GM12878 (cell line): ENCODE measurements at regions not wholly inside any gene's neighbourhood (a gene's known extent, or its start where the extent isn't known, plus 50 kb on each side); places are given as distances from the start of the nearest gene placed in this dataset.
"Not testable (repeated sequence)": the region's sequence is repeated elsewhere in the genome, so short reads cannot be mapped to it uniquely, and the experiment has no call there.

Experiments used
- ATAC-seq: fragments of 200-7000 bp; cut with Tn5 transposase; 3 replicates; pipeline ENCODE4 v1.9.1; 2020; ENCODE audit warnings: mild to moderate bottlenecking, moderate library complexity
- BruUV-seq: library from RNA; stranded (reverse); fragments of 400-500 nt; replicated peaks from 2 replicates; lab custom pipeline; 2021; lab: Mats Ljungman, UMichigan
- CTCF ChIA-PET: fragments of 300-600 bp; sonication (Branson Sonifier 250); formaldehyde crosslinking; extraction: SDS; loops from one replicate; lab custom pipeline; 2021; ENCODE audit warnings: inconsistent platforms; lab: Yijun Ruan, JAX
- POLR2A ChIA-PET: fragments of 350-600 bp; formaldehyde crosslinking; extraction: SDS; loops from one replicate; lab custom pipeline; 2021; ENCODE audit warnings: inconsistent platforms; lab: Charles Lee
- RAD21 ChIA-PET: fragments of 300-600 bp; sonication (Branson Sonifier 250); formaldehyde crosslinking; loops from one replicate; lab custom pipeline; 2023; ENCODE audit warnings: antibody characterized with exemption; ENCODE audit not compliant: unreplicated experiment; lab: Charles Lee
- SMC1A ChIA-PET: fragments of 300-600 bp; sonication (Branson Sonifier 250); formaldehyde crosslinking; loops from one replicate; lab custom pipeline; 2023; ENCODE audit not compliant: unreplicated experiment, uncharacterized antibody; lab: Charles Lee
- DNase-seq: peaks from one replicate; pipeline ENCODE4 v3.0.0-alpha.2; 2011; ENCODE audit warnings: low read depth, low spot score
- FAIRE-seq: peaks from 3 replicates; lab custom pipeline; 2011; peaks lifted over from hg19 to GRCh38; lab: Jason Lieb, UNC
- H2AFZ ChIP-seq: 2 replicates; pipeline ENCODE4 v1.6.0; 2011; ENCODE audit warnings: low read depth, low read length, control low read depth; ENCODE audit not compliant: control insufficient read depth
- H3K27ac ChIP-seq: 2 replicates; pipeline ENCODE4 v1.5.1; 2011; ENCODE audit warnings: control low read depth; ENCODE audit not compliant: control insufficient read depth, insufficient read depth
- H3K27me3 ChIP-seq, 2 experiments: replicated peaks in 1 of 2; 2 replicates each; pipeline versions ENCODE4 v1.6.0 to v1.6.1; 2011; ENCODE audit warnings: low read length in 1 of 2; ENCODE audit not compliant: control insufficient read depth in 2 of 2, insufficient read depth in 2 of 2
- H3K36me3 ChIP-seq, 2 experiments: 2 replicates each; pipeline ENCODE4 v1.5.1; 2011; ENCODE audit warnings: low read length in 1 of 2; ENCODE audit not compliant: control insufficient read depth in 2 of 2, insufficient read depth in 2 of 2
- H3K4me1 ChIP-seq: 2 replicates; pipeline ENCODE4 v1.6.1; 2011; ENCODE audit warnings: mild to moderate bottlenecking, low read length, moderate library complexity, mixed read lengths; ENCODE audit not compliant: control insufficient read depth, insufficient read depth
- H3K4me2 ChIP-seq: 2 replicates; pipeline ENCODE4 v1.6.0; 2011; ENCODE audit warnings: control low read depth; ENCODE audit not compliant: control insufficient read depth, insufficient read depth
- H3K4me3 ChIP-seq: fragments of 200-600 bp; sonication (generic); 2 replicates; pipeline ENCODE4 v1.5.1; 2016
- H3K79me2 ChIP-seq: 2 replicates; pipeline ENCODE4 v1.6.0; 2011; ENCODE audit warnings: low read length; ENCODE audit not compliant: control insufficient read depth, insufficient read depth
- H3K9ac ChIP-seq: 2 replicates; pipeline ENCODE4 v1.8.0; 2011; ENCODE audit warnings: low read length, control low read depth, mixed read lengths; ENCODE audit not compliant: control insufficient read depth, insufficient read depth
- H3K9me3 ChIP-seq: replicated peaks from 3 replicates; pipeline ENCODE4 v1.5.1; 2011; ENCODE audit warnings: mild to moderate bottlenecking, low read length; ENCODE audit not compliant: control insufficient read depth, insufficient read depth
- H4K20me1 ChIP-seq: 2 replicates; pipeline ENCODE4 v1.6.0; 2011; ENCODE audit not compliant: control insufficient read depth, insufficient read depth
- ATF7 ChIP-seq: fragments of 450-650 bp; IDR thresholded peaks from 2 replicates; pipeline ENCODE4 v1.6.1; 2016; ENCODE audit warnings: low read depth, mild to moderate bottlenecking
- ETV6 ChIP-seq, 2 experiments: fragments of 450-650 bp in 1 of 2; IDR thresholded peaks in 1 of 2; conservative IDR thresholded peaks in 1 of 2; 2 replicates each; pipeline ENCODE4 v1.6.1; 2014; ENCODE audit warnings: antibody characterized with exemption in 1 of 2, borderline replicate concordance in 1 of 2, low read depth in 1 of 2, mild to moderate bottlenecking in 1 of 2, moderate library complexity in 1 of 2
- HDAC2 ChIP-seq: fragments of 200-600 bp; sonication (generic); IDR thresholded peaks from 2 replicates; pipeline ENCODE4 v1.6.1; 2017
- POU2F2 ChIP-seq: IDR thresholded peaks from 3 replicates; pipeline ENCODE4 v1.6.1; 2011; ENCODE audit warnings: low read depth, mild to moderate bottlenecking, low read length, borderline replicate concordance
- SUPT20H ChIP-seq: IDR thresholded peaks from 2 replicates; pipeline ENCODE4 v1.6.1; 2011; ENCODE audit warnings: low read depth, mild to moderate bottlenecking, low read length, moderate library complexity, borderline replicate concordance; ENCODE audit not compliant: control insufficient read depth
- WGBS: methylation state at CpG from one replicate; pipeline ENCODE4 v1.1.6; 2016; ENCODE audit warnings: low lambda C conversion rate; ENCODE audit not compliant: insufficient replicate concordance, insufficient coverage; ENCODE audit errors: missing lambda C conversion rate; 5-methylcytosine and 5-hydroxymethylcytosine counted together
- in situ Hi-C: fragments of 300-500 bp; cut with MboI; formaldehyde crosslinking; loops from 9 replicates; pipeline ENCODE4 v1.14.3; 2018; ENCODE audit warnings: mixed read lengths
- intact Hi-C: fragments of 100-400 bp; cut with micrococcal nuclease; formaldehyde crosslinking; loops from one replicate; pipeline ENCODE4 v1.14.2; 2022; ENCODE audit not compliant: unreplicated experiment
- TF ChIP-seq, protein P1 (sequence below): fragments of 450-650 bp; IDR thresholded peaks from 2 replicates; pipeline ENCODE4 v1.6.1; 2018; ENCODE audit warnings: mild to moderate bottlenecking, low read depth, moderate library complexity; ENCODE audit not compliant: partially characterized antibody
- TF ChIP-seq, protein P2 (sequence below): IDR thresholded peaks from 2 replicates; pipeline ENCODE4 v1.6.1; 2011; ENCODE audit warnings: borderline replicate concordance, low read depth, mild to moderate bottlenecking, moderate library complexity, mixed read lengths, low read length; ENCODE audit not compliant: insufficient read depth; ENCODE audit errors: extremely low read length

DNA sequence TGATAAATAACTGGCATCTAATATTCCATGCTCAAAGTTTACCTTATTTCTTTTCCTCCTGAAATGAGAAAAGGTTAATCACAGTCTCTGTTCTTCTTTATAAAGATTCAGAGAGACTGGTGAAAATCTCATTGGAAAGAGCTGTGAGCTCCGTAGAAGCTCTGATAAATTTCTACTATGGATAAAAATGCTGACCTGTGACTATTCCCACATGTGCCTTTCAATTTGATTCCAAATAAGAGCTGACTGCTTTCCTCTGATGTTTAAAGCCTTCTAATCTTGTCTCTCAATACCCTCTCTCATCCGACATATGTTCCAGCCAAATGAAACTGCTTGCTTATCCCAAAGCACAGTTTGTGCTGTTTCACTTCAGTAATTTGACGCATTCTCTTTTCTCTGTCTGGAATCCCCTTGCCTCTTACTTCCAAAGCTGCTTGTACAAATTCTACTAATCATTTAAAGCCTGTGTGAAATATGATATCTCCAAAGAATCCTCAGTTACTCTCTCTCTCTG is 130.1 kb downstream of the RTP4 start (continued):
- TF ChIP-seq, protein P1, sequence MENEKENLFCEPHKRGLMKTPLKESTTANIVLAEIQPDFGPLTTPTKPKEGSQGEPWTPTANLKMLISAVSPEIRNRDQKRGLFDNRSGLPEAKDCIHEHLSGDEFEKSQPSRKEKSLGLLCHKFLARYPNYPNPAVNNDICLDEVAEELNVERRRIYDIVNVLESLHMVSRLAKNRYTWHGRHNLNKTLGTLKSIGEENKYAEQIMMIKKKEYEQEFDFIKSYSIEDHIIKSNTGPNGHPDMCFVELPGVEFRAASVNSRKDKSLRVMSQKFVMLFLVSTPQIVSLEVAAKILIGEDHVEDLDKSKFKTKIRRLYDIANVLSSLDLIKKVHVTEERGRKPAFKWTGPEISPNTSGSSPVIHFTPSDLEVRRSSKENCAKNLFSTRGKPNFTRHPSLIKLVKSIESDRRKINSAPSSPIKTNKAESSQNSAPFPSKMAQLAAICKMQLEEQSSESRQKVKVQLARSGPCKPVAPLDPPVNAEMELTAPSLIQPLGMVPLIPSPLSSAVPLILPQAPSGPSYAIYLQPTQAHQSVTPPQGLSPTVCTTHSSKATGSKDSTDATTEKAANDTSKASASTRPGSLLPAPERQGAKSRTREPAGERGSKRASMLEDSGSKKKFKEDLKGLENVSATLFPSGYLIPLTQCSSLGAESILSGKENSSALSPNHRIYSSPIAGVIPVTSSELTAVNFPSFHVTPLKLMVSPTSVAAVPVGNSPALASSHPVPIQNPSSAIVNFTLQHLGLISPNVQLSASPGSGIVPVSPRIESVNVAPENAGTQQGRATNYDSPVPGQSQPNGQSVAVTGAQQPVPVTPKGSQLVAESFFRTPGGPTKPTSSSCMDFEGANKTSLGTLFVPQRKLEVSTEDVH, result no peak
- TF ChIP-seq, protein P2, sequence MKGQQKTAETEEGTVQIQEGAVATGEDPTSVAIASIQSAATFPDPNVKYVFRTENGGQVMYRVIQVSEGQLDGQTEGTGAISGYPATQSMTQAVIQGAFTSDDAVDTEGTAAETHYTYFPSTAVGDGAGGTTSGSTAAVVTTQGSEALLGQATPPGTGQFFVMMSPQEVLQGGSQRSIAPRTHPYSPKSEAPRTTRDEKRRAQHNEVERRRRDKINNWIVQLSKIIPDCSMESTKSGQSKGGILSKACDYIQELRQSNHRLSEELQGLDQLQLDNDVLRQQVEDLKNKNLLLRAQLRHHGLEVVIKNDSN, result no peak
- TF ChIP-seq HDAC2, result no peak

DNA sequence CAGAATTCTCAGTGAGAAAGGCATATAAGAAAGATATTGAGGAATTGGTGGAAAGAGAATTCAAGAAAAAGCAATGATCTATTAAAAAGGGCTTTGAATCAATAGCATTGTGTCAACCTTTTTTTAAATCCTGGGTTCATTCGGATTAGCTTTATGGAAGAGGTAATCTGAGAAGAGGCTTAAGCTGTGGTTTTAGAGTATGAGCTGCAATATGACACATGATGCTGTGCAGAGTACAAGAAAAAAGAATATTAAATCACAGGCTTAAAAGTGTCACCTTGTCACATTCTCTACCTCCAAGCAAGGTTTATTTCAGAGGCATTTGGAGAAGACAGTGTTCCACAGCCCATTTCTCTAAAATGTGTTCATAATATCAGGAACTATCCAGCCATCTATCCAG is 128.9 kb downstream of the RTP4 start:
- Histone ChIP-seq H3K4me1 (no peaks in the 10 kb centered on the region), H4K20me1 (no peaks in the 10 kb centered on the region), H2AFZ (no peak overlapping the region), H3K9ac (no peak overlapping the region), H3K9me3 (no peaks in the 10 kb centered on the region), H3K27ac (no peak overlapping the region), H3K27me3 (no peaks in the 10 kb centered on the region), H3K4me3 (no peak overlapping the region), H3K36me3 (no peaks in the 10 kb centered on the region), H3K79me2 (no peaks in the 10 kb centered on the region), H3K4me2 (no peak overlapping the region)
- ChIA-PET CTCF (no interaction called here), RAD21 (no interaction called here), POLR2A (no interaction called here), SMC1A (no interaction called here)
- intact Hi-C loops, result no loop called here
- in situ Hi-C loops, result no loop called here
- 56% methylated on average over 1 of the region's 1 CpG for WGBS
- no TSS peak for BruUV-seq
- ATAC-seq (no peak), DNase-seq (no peak), FAIRE-seq (no peak)
- TF ChIP-seq ETV6 (conservative IDR thresholded peaks at IDR 0.05 in 1 of 2, IDR thresholded peaks at IDR 0.05 in 1 of 2; ENCODE audit: borderline replicate concordance in 1 of 2, low read depth in 1 of 2) (no peak), POU2F2 (no peak), SUPT20H (no peak), ATF7 (no peak)

DNA sequence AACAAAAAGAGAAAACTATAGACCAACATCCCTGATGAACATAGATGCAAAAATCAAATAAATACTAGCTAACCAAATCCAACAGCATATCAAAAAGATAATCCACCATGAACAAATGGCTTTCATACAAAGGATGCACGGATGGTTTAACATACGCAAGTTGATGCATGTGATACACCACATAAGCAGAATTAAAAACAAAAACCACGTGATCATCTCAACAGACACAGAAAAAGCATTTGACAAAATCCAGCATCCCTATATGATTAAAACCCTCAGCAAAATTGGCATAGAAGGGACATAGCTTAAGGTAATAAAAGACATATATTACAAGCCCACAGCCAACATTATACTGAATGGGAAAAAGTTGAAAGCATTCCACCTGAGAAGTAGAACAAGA is 125.9 kb downstream of the RTP4 start:
- H3K4me1 ChIP-seq, H2AFZ ChIP-seq, intact Hi-C loops, DNase-seq, BruUV-seq, H3K4me2 ChIP-seq, POLR2A ChIA-PET, H3K4me3 ChIP-seq, RAD21 ChIA-PET, H3K27ac ChIP-seq, in situ Hi-C loops, H3K79me2 ChIP-seq, H3K9me3 ChIP-seq, FAIRE-seq, ATAC-seq, H3K36me3 ChIP-seq, H4K20me1 ChIP-seq, H3K27me3 ChIP-seq, H3K9ac ChIP-seq: not testable (repeated sequence)
- ChIA-PET SMC1A (interaction anchor here (1.3 to 1.5 kb wide), 2 partner anchors 71 to 165 kb away, joined by 3 read pairs; no protein-coding TSS in a partner anchor), CTCF (interaction anchor here (0.6 kb wide), 1 partner anchor 161 kb away, joined by 3 read pairs; no protein-coding TSS in a partner anchor)
- 14% methylated on average over 3 of the region's 3 CpGs for WGBS
